GM19043 (cell line): ENCODE measurements at regions not wholly inside any gene's neighbourhood (a gene's known extent, or its start where the extent isn't known, plus 50 kb on each side); places are given as distances from the start of the nearest gene placed in this dataset.

Experiments
- ATAC-seq: cut with Tn5 transposase; IDR thresholded peaks from one replicate; pipeline ENCODE4 v1.9.1; 2021; ENCODE audit warnings: low read depth; ENCODE audit not compliant: unreplicated experiment

GRCh38 chr3:176969066-176969465 lies 228.2 kb downstream of the TBL1XR1 start:
- ATAC-seq, result no peak

- ATAC-seq, result no peak
Measured at GRCh38 chr3:176968631-176969030, 228.7 kb downstream of the TBL1XR1 start.

GRCh38 chr3:176967522-176967921 lies 229.8 kb downstream of the TBL1XR1 start:
- no peak for ATAC-seq

DNA sequence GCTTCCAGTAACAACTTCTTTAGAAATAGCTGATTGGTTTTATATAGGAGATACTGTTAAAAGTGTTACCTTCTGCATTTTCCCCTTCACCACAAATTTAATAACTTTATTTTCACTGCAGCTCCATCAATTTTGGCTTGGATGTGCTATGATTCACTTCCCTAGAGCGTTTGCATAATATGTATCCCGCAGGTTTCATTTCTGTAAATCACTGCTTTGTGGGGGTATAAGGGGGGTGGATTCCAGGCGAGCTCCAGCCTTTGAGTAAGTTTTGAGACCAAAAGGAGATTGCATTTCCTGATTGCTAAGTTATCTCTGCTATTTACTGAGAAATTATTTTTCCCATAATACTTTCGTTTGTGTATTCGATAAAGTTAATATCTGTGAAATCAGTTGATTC lies 232.6 kb downstream of the TBL1XR1 start:
- ATAC-seq, result no peak

- no peak for ATAC-seq
Measured at GRCh38 chr3:176961916-176962315, 235.4 kb downstream of the TBL1XR1 start.

DNA sequence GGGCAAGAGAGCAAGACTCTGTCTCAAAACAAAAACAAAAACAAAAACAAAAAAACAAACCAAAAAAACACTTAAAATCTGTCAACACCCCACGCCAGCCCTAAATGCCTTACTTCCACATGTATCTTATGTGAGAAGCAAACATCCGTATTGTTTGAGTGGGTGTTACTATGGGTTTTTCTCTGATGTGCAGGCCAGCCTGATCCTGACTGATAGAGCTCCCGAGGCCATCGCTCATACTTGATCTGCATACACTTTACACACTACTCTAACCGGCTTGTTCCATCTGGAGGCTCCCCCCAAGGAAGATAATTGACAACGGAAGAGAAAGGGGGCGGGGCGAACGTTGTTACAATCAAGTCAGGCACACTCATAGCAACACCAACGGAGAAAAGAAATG lies 237.4 kb downstream of the TBL1XR1 start:
- ATAC-seq, result no peak

- no peak for ATAC-seq
Measured at GRCh38 chr3:176958560-176958959, 238.7 kb downstream of the TBL1XR1 start.

- ATAC-seq, result no peak
Measured at GRCh38 chr3:176954517-176954916, 242.8 kb downstream of the TBL1XR1 start.

DNA sequence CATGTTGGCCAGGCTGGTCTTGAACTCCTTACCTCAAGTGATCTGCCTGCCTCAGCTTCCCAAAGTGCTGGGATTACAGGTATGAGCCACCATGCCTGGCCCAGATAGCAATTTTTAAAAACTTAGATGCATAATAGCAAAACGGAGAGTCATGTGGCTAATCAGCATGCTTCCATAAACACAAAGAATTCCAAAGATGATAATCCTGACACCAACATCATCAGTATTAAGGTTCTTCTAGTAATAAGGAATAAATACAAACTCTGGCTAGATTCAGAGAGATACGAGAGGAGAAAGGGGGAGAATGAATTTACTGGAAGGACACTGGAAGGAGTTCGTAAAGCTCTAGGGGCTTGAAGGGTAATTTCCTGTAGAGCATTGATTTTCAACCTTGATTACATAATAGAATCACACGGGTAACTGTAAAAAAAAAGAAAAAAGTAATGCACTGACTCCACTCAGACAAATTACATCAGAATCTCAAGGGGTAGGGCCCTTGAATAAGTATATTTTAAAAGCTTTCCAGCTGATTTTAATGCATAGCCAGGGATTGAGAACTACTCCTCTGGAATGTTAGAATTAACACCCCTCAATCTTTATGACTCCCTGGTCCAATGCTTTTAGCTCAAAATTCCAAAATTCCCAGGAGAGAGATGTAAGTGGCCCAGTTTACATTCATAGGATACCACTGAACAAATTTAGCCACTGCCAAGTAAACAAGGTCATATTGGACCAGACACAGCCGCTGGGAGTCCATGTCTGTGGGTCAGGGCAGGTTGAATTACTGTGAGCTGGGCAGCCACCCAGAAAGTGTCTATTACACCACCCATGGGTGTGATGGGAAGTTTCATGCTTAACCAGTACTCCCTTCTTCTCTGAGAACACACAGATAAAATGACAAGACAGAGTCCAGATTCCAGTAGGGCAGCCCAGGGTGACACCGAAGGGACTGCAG lies 243.9 kb downstream of the TBL1XR1 start:
- ATAC-seq, result no peak

- no peak for ATAC-seq
Measured at GRCh38 chr3:176951586-176952292, 245.5 kb downstream of the TBL1XR1 start.

DNA sequence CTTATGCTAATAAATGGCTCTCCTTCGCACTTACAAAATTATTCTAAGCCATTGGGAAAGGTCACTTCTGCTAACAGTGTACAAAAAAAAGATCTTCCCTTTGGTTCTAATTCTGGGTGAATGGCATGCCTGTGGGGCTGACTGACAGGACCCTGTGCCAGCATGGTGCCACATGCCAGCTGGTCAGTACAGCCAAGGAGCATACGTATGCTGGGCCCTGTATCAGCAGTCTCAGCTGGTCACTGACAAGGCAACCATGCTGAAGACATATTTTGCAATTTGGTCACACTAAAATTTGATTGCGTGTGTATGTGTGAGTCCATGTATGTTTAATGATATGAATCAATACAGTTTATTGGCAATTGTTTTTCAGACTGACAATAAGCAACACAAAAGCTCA lies 246.1 kb downstream of the TBL1XR1 start:
- no peak for ATAC-seq

- ATAC-seq, result no peak
Measured at GRCh38 chr3:176950743-176951142, 246.5 kb downstream of the TBL1XR1 start.

- no peak for ATAC-seq
Measured at GRCh38 chr3:176948151-176948550, 249.1 kb downstream of the TBL1XR1 start.

- no peak for ATAC-seq
Measured at GRCh38 chr3:176946202-176946601, 251.1 kb downstream of the TBL1XR1 start.

GRCh38 chr3:176942305-176942704 lies 255.0 kb downstream of the TBL1XR1 start:
- ATAC-seq, result no peak

DNA sequence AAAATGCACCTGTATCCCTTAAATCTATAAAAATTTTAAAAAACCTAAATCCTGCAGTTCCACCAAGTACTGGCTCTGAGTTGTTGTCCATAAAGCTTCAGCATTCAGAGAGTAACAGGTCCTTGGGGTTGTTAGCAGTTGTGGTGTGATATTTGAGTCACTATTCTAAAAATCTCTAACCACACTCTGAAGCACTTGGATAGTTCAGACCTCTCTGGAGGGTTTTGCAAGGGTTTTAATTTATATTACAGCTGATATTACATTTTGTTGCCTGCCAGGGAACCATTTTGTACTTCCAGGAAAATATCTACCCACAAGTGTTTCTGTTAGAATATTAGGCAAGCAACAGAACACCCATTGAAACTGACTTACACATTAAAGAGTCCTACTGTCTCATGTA lies 255.6 kb downstream of the TBL1XR1 start:
- no peak for ATAC-seq

GRCh38 chr3:176939022-176939817 lies 258.1 kb downstream of the TBL1XR1 start:
- ATAC-seq, result peak; percentile 99

- no peak for ATAC-seq
Measured at GRCh38 chr3:176937994-176938393, 259.3 kb downstream of the TBL1XR1 start.

GRCh38 chr3:176937541-176937940 lies 259.7 kb downstream of the TBL1XR1 start:
- ATAC-seq, result no peak

DNA sequence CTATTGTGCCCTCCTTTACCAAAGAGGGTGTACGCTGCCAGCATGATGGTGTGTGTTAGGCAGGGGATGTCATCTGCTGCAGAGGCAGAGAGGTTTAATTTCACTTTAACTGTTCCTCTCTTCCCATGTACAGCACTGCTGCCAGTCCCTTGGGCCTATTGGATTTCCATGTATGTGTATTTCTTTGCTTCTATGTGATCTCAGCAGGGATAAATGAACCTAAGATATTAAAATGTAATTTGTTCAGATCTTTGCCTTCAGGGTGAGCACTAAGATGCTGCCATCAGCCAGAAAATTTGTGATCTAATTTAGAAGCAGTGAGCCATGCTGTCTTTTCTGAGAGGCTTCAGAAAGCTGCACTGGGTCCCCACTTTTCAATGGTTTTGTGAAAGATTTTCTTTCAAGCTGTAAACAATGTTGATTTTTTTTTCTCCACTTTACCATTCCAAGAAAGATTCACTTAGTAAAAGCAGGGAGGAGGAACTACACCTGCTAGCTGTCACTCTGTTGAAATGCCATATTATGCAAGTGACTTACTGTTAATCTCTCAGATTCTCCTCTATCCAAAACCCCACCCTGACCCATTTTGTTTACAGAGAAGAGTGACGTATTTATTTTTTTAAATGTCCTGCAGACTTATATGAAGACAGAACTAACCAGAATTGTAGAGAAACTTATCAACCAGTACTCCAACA lies 261.9 kb downstream of the TBL1XR1 start:
- no peak for ATAC-seq
